GM06990 (cell line): ENCODE measurements at regions not wholly inside any gene's neighbourhood (a gene's known extent, or its start where the extent isn't known, plus 50 kb on each side); places are given as distances from the start of the nearest gene placed in this dataset.

Experiments
- DNase-seq: peaks from one replicate; pipeline ENCODE4 v3.0.0-alpha.2; 2011; ENCODE audit not compliant: insufficient read length; ENCODE audit errors: extremely low read depth
- H3K27me3 ChIP-seq: replicated peaks from 2 replicates; pipeline ENCODE4 v1.6.0; 2011; ENCODE audit warnings: low read length; ENCODE audit not compliant: control insufficient read depth, insufficient read depth
- H3K36me3 ChIP-seq: 2 replicates; pipeline ENCODE4 v1.5.1; 2011; ENCODE audit warnings: low read length; ENCODE audit not compliant: control insufficient read depth, insufficient read depth
- H3K4me3 ChIP-seq: replicated peaks from 2 replicates; pipeline ENCODE4 v1.5.1; 2011; ENCODE audit warnings: low read depth, mild to moderate bottlenecking, control low read depth, low read length
- CTCF ChIP-seq: IDR thresholded peaks from 2 replicates; pipeline ENCODE4 v1.5.1; 2011; ENCODE audit warnings: low read length, control low read depth, mild to moderate bottlenecking, inconsistent platforms; ENCODE audit not compliant: insufficient read depth, poor library complexity, severe bottlenecking

GRCh38 chr6:152836523-152836922 is 85.9 kb downstream of the VIP start:
- Histone ChIP-seq H3K4me3 (no peak overlapping the region), H3K27me3 (no peaks in the 10 kb centered on the region), H3K36me3 (no peaks in the 10 kb centered on the region)
- TF ChIP-seq CTCF, result no peak
- DNase-seq, result no peak

GRCh38 chr6:152845421-152845820 is 94.8 kb downstream of the VIP start:
- Histone ChIP-seq H3K27me3 (no peaks in the 10 kb centered on the region), H3K4me3 (no peak overlapping the region), H3K36me3 (no peaks in the 10 kb centered on the region)
- no peak for DNase-seq
- no peak for TF ChIP-seq CTCF

- no peak for TF ChIP-seq CTCF
- H3K27me3 ChIP-seq, result no peaks in the 10 kb centered on the region
- no peaks in the 10 kb centered on the region for H3K36me3 ChIP-seq
- no peak for DNase-seq
- H3K4me3 ChIP-seq, result no peak overlapping the region
Observed at GRCh38 chr6:152846825-152847224, 96.2 kb downstream of the VIP start.

GRCh38 chr6:152848919-152849318 is 98.3 kb downstream of the VIP start:
- DNase-seq, result no peak
- TF ChIP-seq CTCF, result no peak
- Histone ChIP-seq H3K36me3 (no peaks in the 10 kb centered on the region), H3K27me3 (no peaks in the 10 kb centered on the region), H3K4me3 (no peak overlapping the region)

GRCh38 chr6:152854086-152854795 is 103.6 kb downstream of the VIP start:
- H3K27me3 ChIP-seq, result no peaks in the 10 kb centered on the region
- TF ChIP-seq CTCF, result no peak
- H3K36me3 ChIP-seq, result no peaks in the 10 kb centered on the region
- no peak for DNase-seq
- no peak overlapping the region for H3K4me3 ChIP-seq

- DNase-seq, result no peak
Observed at GRCh38 chr6:152858141-152858540, 107.5 kb downstream of the VIP start.

More at GRCh38 chr6:152858141-152858540, 107.5 kb downstream of the VIP start:
- TF ChIP-seq CTCF, result no peak
- no peaks in the 10 kb centered on the region for H3K27me3 ChIP-seq
- H3K36me3 ChIP-seq, result no peaks in the 10 kb centered on the region
- no peak overlapping the region for H3K4me3 ChIP-seq
